ENCODE measurements at regions not wholly inside any gene's neighbourhood (a gene's known extent, or its start where the extent isn't known, plus 50 kb on each side); places are given as distances from the start of the nearest gene placed in this dataset.

GRCh38 chr2:41414486-41415230, 633.2 kb upstream of the PKDCC start:
- FAIRE-seq, result no peak

- FAIRE-seq, result no peak
Measured at GRCh38 chr2:41417511-41417910, 630.3 kb upstream of the PKDCC start.

GRCh38 chr2:41420219-41420618, 627.6 kb upstream of the PKDCC start:
- no peak for FAIRE-seq

- no peak for FAIRE-seq
Measured at GRCh38 chr2:41420872-41421271, 626.9 kb upstream of the PKDCC start.

- no peak for FAIRE-seq
Measured at GRCh38 chr2:41431756-41432155, 616.1 kb upstream of the PKDCC start.

- FAIRE-seq, result no peak
Measured at GRCh38 chr2:41432459-41432858, 615.4 kb upstream of the PKDCC start.

- FAIRE-seq, result no peak
Measured at GRCh38 chr2:41434991-41435390, 612.8 kb upstream of the PKDCC start.

- FAIRE-seq, result no peak
Measured at GRCh38 chr2:41441958-41442357, 605.9 kb upstream of the PKDCC start.

GRCh38 chr2:41445865-41446264, 602.0 kb upstream of the PKDCC start:
- no peak for FAIRE-seq

GRCh38 chr2:41446266-41446665, 601.6 kb upstream of the PKDCC start:
- FAIRE-seq, result no peak

GRCh38 chr2:41448221-41448620, 599.6 kb upstream of the PKDCC start:
- FAIRE-seq, result no peak

- no peak for FAIRE-seq
Measured at GRCh38 chr2:41457026-41457425, 590.8 kb upstream of the PKDCC start.

GRCh38 chr2:41460661-41461060, 587.2 kb upstream of the PKDCC start:
- no peak for FAIRE-seq

GRCh38 chr2:41464395-41464794, 583.4 kb upstream of the PKDCC start:
- FAIRE-seq, result no peak

- no peak for FAIRE-seq
Measured at GRCh38 chr2:41475959-41476358, 571.9 kb upstream of the PKDCC start.

GRCh38 chr2:41482659-41483058, 565.2 kb upstream of the PKDCC start:
- FAIRE-seq, result no peak

- no peak for FAIRE-seq
Measured at GRCh38 chr2:41483226-41483625, 564.6 kb upstream of the PKDCC start.

- FAIRE-seq, result no peak
Measured at GRCh38 chr2:41483982-41484857, 563.6 kb upstream of the PKDCC start.

- no peak for FAIRE-seq
Measured at GRCh38 chr2:41484858-41485234, 563.0 kb upstream of the PKDCC start.

- FAIRE-seq, result no peak
Measured at GRCh38 chr2:41486948-41487347, 560.9 kb upstream of the PKDCC start.

GRCh38 chr2:41488888-41489287, 558.9 kb upstream of the PKDCC start:
- no peak for FAIRE-seq

- no peak for FAIRE-seq
Measured at GRCh38 chr2:41489638-41490037, 558.2 kb upstream of the PKDCC start.

GRCh38 chr2:41495050-41495449, 552.8 kb upstream of the PKDCC start:
- no peak for FAIRE-seq

GRCh38 chr2:41496908-41497307, 550.9 kb upstream of the PKDCC start:
- FAIRE-seq, result no peak

Data from colon (tissue), 2 donors.